ENCODE measurements at regions not wholly inside any gene's neighbourhood (a gene's known extent, or its start where the extent isn't known, plus 50 kb on each side); places are given as distances from the start of the nearest gene placed in this dataset.

GRCh38 chr6:43856005-43856765, 86.2 kb downstream of the VEGFA start (continued):
- TF ChIP-seq ZNF710 (CRISPR knock-in tag; IDR thresholded peaks at IDR 0.05; ENCODE audit: borderline replicate concordance) (peak; percentile 61; the same call in 1 of the 2 replicates), ZSCAN5A (CRISPR knock-in tag; IDR thresholded peaks at IDR 0.05; ENCODE audit: borderline replicate concordance) (no peak), NR2C2 (CRISPR knock-in tag; IDR thresholded peaks at IDR 0.05; ENCODE audit: borderline replicate concordance) (peak; percentile 57; the same call in 1 of the 2 replicates), HES4 (CRISPR knock-in tag; IDR thresholded peaks at IDR 0.05; ENCODE audit: borderline replicate concordance) (no peak), HNF1A (IDR thresholded peaks at IDR 0.05; ENCODE audit: low read depth) (no peak), HNF1A (CRISPR knock-in tag; IDR thresholded peaks at IDR 0.05; ENCODE audit: borderline replicate concordance) (peak; percentile 47; the same call in 1 of the 2 replicates), ZNF280B (CRISPR knock-in tag; IDR thresholded peaks at IDR 0.05; ENCODE audit: borderline replicate concordance) (no peak; the same call in 1 of the 2 replicates), YEATS4 (CRISPR knock-in tag; IDR thresholded peaks at IDR 0.05; ENCODE audit: borderline replicate concordance) (no peak), TSC22D2 (CRISPR knock-in tag; IDR thresholded peaks at IDR 0.05; ENCODE audit: borderline replicate concordance) (0 out of 2 replicates have a peak, but pooled peaks have one; percentile 73), ZNF292 (CRISPR knock-in tag; IDR thresholded peaks at IDR 0.05; ENCODE audit: borderline replicate concordance, low read depth) (peak; percentile 88), CBFB (CRISPR knock-in tag; IDR thresholded peaks at IDR 0.05) (peak; percentile 99), MIER3 (CRISPR knock-in tag; IDR thresholded peaks at IDR 0.05; ENCODE audit: borderline replicate concordance) (peak; percentile 70; the same call in 1 of the 2 replicates), ZNF543 (CRISPR knock-in tag; IDR thresholded peaks at IDR 0.05) (0 out of 2 replicates have a peak, but pooled peaks have one; percentile 22), ZNF598 (CRISPR knock-in tag; IDR thresholded peaks at IDR 0.05; ENCODE audit: borderline replicate concordance) (no peak; the same call in 1 of the 2 replicates), SALL1 (CRISPR knock-in tag; IDR thresholded peaks at IDR 0.05) (peak; percentile 95), FOXP4 (CRISPR knock-in tag; IDR thresholded peaks at IDR 0.05) (peak; percentile 45; the same call in 1 of the 2 replicates)
